ENCODE measurements at regions not wholly inside any gene's neighbourhood (a gene's known extent, or its start where the extent isn't known, plus 50 kb on each side); places are given as distances from the start of the nearest gene placed in this dataset.

GRCh38 chr3:118059096-118059495 is 975.5 kb downstream of the IGSF11 start:
- no peak for TF ChIP-seq POLR2A (IDR thresholded peaks at IDR 0.05; ENCODE audit: low read length)
- no peak for TF ChIP-seq GATA1 (IDR thresholded peaks at IDR 0.05; ENCODE audit: low read depth, low read length)
